Hindlimb muscle (tissue), 1 donor: ENCODE measurements at regions not wholly inside any gene's neighbourhood (a gene's known extent, or its start where the extent isn't known, plus 50 kb on each side); places are given as distances from the start of the nearest gene placed in this dataset.

Source experiments
- DNase-seq: peaks from one replicate; pipeline ENCODE4 v3.0.0-alpha.2; 2013

GRCh38 chr6:156111913-156112312, 656.3 kb upstream of the NOX3 start:
- no peak for DNase-seq

DNA sequence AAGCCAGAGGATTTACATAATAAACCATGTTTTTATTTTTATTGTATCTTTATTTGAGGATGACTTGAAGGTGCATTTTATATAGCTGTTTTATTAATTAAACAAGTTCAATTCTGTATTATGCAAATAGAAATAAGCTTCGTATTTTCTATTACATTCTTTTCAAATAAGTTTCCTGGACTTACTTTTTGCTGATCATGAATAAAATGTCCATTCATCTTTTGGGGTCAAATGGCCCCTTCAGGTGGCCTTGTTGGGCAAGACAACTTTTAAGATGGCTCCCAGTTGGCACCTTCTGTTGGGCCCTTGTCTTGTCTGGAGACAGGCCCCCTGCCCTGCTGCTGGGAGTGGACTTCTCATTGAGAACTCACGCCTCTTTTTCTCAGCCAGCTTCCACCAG, 654.6 kb upstream of the NOX3 start:
- no peak for DNase-seq

DNA sequence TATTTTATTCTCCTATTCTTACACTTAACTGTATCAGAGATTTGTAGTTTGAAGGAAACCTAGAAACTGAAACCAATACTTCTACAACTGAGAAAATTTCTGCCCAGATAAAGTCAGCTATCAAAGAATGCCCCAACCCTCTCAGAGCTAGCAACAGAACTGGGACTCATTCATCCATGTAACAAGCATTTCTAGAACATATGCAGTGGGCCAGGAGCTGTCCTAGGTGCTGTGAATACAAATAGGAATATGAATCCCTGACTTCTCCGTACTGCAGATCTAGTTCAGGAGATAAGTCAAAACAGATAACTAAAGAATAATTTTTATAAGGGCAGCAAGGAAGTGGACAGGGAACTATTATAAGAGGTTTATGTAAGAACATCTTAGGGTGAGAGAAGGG, 654.1 kb upstream of the NOX3 start:
- no peak for DNase-seq

GRCh38 chr6:156107624-156108101, 652.0 kb upstream of the NOX3 start:
- no peak for DNase-seq

- no peak for DNase-seq
Observed at GRCh38 chr6:156102129-156102528, 646.5 kb upstream of the NOX3 start.

DNA sequence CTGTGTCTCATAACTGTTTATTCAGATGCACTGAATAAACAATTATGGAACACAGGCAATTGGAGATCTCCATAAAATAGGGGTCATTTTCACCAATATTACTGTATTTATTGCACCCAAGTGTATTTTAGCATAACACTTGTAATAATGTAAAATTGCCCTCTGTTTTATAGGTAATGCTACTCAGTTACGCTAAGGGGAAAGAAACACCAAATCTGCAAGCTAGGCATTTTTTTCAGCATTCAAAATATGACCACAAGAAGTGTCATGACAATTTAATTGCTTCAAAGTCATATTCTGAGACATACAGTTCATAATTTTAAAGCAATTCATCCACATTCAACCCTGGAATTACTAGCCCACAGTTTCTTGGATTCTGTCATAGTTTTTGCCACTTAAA, 643.2 kb upstream of the NOX3 start:
- no peak for DNase-seq

GRCh38 chr6:156087487-156087886, 631.8 kb upstream of the NOX3 start:
- DNase-seq: no peak

DNA sequence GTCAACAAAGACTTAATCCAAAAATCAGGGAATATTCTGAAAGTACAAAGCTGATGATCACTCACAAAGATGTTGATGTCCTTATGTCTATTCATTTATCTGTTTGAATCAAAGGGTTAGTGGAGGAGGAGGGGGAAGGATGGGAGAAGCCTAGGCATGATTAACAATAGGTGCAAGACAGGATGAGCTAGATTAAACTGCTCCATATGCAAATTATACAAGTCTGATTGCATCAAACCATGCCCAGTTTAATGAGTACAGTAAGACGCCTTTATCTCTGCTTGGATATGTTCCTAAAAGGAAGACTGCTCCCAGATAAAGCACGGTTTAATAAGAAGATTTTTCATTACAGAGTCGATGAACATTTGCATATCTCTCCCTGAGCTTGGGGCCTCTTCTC, 626.4 kb upstream of the NOX3 start:
- no peak for DNase-seq

- DNase-seq: no peak
Observed at GRCh38 chr6:156080371-156080770, 624.7 kb upstream of the NOX3 start.

DNA sequence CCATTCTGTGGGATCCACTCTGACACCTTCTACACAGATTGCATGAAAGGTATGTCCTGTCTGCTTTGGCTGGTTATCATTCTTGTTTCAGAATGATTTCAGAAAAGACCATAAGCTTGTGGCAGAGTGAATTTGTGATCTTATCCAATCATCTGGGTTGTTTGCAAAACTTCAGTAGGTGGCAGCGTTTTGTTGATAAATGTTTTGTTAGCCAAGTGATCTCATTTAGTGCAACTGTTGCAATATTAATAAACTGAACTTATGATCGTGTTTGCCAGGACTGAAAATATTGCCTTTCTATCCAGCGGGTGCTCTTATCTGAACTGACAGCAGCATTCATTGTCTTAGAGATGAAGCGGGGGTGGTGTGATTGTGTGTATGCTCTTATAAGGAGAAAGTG, 613.2 kb upstream of the NOX3 start:
- peak; percentile 4 for DNase-seq

DNA sequence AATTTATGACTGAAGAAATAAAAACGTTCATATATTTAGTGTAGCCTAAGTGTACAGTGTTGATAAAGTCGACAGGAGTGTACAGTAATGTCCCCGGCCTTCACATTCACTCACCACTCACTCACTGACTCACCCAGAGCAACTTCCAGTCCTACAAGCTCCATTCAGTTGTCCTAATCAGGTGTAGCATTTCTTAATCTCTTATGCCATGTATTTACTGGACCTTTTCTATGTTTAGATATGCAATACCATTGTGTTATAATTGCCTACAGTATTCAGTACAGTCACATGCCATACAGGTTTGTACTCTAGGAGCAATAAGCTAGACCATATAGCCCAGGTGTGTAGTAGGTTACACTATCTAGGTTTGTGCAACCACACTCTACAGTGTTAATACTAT, 610.2 kb upstream of the NOX3 start:
- DNase-seq: no peak

- DNase-seq: no peak
Observed at GRCh38 chr6:156062091-156062563, 606.5 kb upstream of the NOX3 start.

DNA sequence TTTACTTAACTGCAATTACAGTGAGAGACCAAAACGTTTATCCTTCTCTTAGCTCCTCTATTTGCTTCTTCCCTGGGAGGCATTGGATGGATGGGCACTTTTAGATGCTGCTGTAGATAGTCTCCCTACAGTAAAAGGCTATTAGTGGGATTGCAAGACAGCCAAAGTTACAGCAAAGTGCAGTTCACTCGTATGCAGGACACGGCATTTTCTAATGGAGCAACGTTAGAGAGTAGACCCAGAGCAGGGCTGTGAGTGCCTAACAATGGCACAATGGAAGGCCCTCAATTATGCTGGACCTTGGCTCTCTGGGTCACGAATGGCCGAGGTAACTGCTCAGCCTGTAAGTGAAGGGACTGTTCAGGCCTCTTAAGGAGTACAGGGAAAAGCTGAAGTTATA, 605.8 kb upstream of the NOX3 start:
- DNase-seq: no peak

DNA sequence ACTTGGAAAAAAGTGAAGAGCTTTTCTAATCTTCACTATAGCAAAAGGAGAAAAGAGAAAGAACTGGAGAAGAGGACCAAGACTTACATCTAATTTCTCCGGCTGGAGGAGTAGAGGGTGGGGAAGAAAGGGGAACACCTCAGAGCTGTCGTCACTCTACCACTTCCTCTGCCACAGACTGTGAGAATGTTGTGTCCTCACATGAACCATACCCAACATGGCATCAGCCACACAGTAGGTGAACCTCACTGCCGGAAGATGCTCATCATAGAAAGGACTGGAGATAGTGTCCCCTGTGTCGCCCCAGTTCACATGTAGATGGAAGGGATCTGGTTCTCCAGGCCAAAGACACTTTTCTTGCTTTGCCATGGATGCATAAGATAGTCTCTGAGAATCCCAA, 604.4 kb upstream of the NOX3 start:
- no peak for DNase-seq

GRCh38 chr6:156058356-156058755, 602.7 kb upstream of the NOX3 start:
- DNase-seq: no peak

- DNase-seq: no peak
Observed at GRCh38 chr6:156057869-156058268, 602.2 kb upstream of the NOX3 start.

DNA sequence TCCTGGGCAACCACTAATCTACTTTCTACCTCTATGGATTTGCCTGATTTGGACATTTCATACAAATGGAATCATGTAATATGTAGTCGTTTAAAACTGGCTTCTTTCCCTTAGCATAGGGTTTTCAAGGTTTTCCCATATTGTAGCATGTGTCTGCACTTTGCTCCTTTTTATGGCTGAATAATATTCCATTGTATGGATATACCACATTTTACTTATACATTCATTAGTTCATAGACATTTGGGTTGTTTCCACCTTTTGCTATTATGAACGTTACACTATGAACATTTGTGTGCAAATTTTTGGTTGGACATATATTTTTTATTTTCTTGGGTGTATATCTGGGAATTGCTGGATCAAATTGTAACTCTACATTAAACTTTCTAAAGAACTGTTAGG, 600.4 kb upstream of the NOX3 start:
- DNase-seq: no peak

DNA sequence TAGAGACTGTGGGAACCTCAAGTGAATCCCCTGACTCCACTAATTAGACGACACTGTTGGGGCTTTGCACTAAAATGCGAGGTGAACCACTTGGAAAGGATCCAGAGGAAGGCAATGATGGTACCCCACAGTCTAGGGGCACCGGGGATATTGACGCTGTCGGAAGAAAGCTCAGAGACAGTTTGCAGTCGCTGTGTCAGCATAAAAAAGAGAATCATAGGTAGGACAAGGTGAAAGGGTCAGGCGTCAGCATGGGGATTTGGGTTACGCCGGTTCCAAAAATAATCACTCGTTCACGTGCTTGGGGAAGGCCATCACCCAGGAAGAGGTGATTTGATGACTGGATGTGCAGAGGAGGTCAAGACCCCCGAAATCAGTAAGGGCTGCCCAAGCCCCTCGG, 598.0 kb upstream of the NOX3 start:
- no peak for DNase-seq

GRCh38 chr6:156046841-156047449, 591.3 kb upstream of the NOX3 start:
- no peak for DNase-seq

DNA sequence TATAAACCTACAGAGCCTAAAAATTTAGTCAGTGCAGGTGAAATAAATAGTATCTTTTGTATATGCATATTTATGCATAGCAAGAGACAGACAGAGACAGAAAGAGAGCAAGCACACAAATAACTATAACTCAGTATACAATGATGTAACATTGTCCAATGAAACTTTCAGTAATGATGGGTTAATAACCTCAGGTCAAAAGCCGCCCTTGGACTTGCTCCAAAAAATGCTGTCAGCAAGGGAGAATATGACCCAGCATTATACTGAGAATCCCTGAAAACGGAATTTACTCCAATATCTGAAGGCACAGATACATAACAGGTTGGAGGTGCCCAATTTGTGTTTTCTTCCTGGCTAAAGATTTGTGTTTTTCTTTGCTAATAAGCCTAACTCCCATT, 590.6 kb upstream of the NOX3 start:
- DNase-seq: no peak

DNA sequence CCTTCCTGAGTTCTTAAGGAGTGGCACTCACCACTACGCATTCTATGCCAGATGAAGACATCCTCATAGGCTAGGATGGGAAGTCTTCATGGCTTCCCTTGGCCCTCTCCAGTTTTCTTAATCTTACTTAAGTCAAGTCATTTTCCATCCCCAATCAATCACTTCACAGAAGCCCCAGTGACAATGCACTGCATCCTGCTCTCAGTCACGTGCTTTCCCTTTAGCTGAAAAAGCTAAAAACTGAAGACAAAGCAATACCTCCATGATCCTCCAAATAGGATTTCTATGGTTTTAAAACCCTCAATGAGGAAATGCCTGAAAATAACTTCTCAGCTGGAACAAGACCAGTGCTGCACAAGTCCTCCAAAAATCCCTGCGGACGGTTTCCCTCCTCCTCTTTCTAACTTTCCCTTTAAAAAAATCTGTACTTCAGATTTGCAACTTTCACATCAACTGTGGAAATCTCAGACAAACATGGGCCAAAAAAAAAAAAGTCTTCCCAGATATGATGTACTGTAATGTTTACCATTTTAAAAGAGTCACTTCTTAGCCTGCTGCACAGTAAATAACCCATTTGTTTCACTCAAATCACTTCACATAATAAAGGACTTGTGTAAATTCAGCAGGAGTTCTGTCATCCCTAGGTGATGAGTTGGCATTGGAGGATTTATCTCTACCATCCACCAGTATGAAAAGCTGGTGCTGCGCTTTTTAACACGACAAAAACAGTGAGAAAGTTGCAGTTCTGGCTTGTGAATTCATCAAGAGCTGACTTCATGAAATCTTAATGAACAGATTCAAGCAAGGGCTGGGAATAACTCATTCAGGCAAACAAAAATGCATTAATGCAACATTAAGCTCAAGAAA, 590.0 kb upstream of the NOX3 start:
- DNase-seq: no peak

DNA sequence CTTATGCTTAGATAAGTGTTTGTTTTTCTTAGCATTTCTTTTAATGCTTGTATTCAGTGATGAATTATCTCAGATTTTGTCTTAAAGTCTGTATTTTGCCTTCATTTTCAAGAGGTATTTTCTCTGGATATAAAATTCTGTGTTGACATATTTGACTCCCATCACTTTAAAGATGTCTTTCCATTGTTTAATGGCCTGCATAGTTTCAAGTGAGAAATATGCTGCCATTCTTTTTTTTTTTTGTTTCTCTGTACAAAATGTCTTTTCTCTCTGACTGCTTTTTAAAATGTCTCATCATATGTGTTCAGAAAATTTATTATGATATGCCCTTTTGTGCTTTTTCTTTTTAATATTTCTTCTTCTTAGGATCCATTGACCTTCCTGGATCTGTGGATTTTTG, 578.0 kb upstream of the NOX3 start:
- no peak for DNase-seq

DNA sequence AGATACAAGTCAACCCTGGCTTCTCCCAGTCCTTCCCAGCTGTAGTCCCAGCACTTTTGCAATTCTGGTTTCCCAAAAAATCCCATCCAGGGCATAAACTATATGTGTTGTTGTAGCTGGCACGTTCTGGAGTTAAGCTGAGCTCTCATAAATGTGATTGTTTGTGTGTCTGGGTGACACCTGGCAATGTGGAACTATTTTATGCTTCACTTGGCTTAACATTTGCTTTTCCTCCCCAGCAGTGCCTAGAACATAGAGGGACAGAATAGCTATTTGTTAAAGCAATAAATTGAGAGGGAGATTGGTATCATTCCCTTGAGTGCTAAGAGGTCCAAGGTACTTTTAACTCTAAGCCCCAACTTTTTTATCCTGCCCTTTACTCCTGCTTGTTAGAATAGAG, 575.9 kb upstream of the NOX3 start:
- DNase-seq: no peak

DNA sequence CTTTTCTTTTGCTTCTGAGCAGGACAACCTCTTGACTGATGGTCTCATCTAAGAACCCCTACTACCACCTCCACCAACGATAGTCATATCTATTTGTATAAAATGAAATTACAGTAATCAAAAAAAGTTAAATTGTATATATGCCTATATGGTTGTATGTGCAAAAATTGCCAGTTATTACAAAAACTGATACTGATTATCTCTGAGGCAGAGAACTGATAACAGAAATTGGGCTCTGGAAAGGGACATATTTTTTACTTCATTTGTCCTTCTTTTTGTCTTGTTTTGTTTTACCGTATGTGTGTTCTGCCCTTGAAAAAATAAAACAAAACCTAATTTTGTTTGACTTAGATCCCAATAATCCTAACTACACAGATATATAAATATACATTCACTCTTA, 574.4 kb upstream of the NOX3 start:
- DNase-seq: no peak
